ENCODE measurements at regions not wholly inside any gene's neighbourhood (a gene's known extent, or its start where the extent isn't known, plus 50 kb on each side); places are given as distances from the start of the nearest gene placed in this dataset.

DNA sequence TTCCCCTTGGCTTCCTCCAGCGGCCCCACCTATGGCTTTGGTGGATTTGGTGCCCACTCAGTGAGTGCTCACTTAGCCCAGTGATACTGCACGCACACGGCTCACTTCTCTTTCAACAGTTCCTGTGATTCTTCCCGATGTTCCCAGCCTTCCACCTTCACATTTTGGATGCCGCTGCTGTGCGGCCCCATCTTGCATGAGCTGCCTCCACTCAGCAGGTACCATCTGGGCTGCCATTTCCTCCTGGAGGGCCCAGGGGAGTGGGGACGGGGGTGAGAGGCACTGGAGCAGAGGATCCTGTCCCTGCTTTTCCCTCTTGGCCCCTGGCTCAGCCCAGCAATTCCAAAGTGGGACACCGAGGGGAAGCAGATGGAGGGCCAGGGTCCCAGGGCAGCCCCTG lies 323.3 kb upstream of the ZNF32 start:
- TF ChIP-seq POLR2A (IDR thresholded peaks at IDR 0.05; ENCODE audit: low read depth, low read length) = no peak
- TF ChIP-seq TAF1 (IDR thresholded peaks at IDR 0.05; ENCODE audit: borderline replicate concordance, low read depth, low read length) = no peak
- no peak for TF ChIP-seq POLR2AphosphoS5 (IDR thresholded peaks at IDR 0.05; ENCODE audit: low read depth, low read length)

Data from GM12892 (cell line).